Activated T-helper 1 cell treated with anti-CD3 and anti-CD28 coated beads, Interleukin-2, amount 50 U/mL, for 16 hours (primary cell): ENCODE measurements at regions not wholly inside any gene's neighbourhood (a gene's known extent, or its start where the extent isn't known, plus 50 kb on each side); places are given as distances from the start of the nearest gene placed in this dataset.
"Not testable (repeated sequence)": the region's sequence is repeated elsewhere in the genome, so short reads cannot be mapped to it uniquely, and the experiment has no call there.

Source experiments
- DNase-seq, 2 donors: peaks; one replicate each; pipeline ENCODE4 v3.0.0-alpha.2; 2020; ENCODE audit warnings: low read depth in 1 of 2, low spot score in 1 of 2

GRCh38 chr2:195006856-195007255 is 650.2 kb upstream of the SLC39A10 start:
- no peak for DNase-seq

GRCh38 chr2:195003881-195004471 is 653.0 kb upstream of the SLC39A10 start:
- no peak for DNase-seq

- no peak for DNase-seq
Measured at GRCh38 chr2:195001924-195002323, 655.1 kb upstream of the SLC39A10 start.

- no peak for DNase-seq
Measured at GRCh38 chr2:194999771-195000170, 657.3 kb upstream of the SLC39A10 start.

GRCh38 chr2:194992648-194993047 is 664.4 kb upstream of the SLC39A10 start:
- DNase-seq, result no peak

GRCh38 chr2:194985258-194985657 is 671.8 kb upstream of the SLC39A10 start:
- DNase-seq, result no peak

- no peak for DNase-seq
Measured at GRCh38 chr2:194962254-194962653, 694.8 kb upstream of the SLC39A10 start.

GRCh38 chr2:194954218-194954617 is 702.8 kb upstream of the SLC39A10 start:
- DNase-seq, result no peak

GRCh38 chr2:194946826-194947225 is 710.2 kb upstream of the SLC39A10 start:
- DNase-seq, result no peak

GRCh38 chr2:194938066-194938465 is 719.0 kb upstream of the SLC39A10 start:
- DNase-seq, result no peak

- DNase-seq, result no peak
Measured at GRCh38 chr2:194927489-194927888, 729.5 kb upstream of the SLC39A10 start.

GRCh38 chr2:194926873-194927272 is 730.2 kb upstream of the SLC39A10 start:
- no peak for DNase-seq

GRCh38 chr2:194925742-194926141 is 731.3 kb upstream of the SLC39A10 start:
- DNase-seq, result no peak

- no peak for DNase-seq
Measured at GRCh38 chr2:194917519-194917918, 739.5 kb upstream of the SLC39A10 start.

GRCh38 chr2:194915485-194915884 is 741.5 kb upstream of the SLC39A10 start:
- DNase-seq, result no peak

GRCh38 chr2:194907569-194907968 is 749.5 kb upstream of the SLC39A10 start:
- no peak for DNase-seq

- no peak for DNase-seq
Measured at GRCh38 chr2:194896871-194897270, 760.2 kb upstream of the SLC39A10 start.

- DNase-seq, result no peak
Measured at GRCh38 chr2:194883711-194884110, 773.3 kb upstream of the SLC39A10 start.

GRCh38 chr2:194870974-194871535 is 786.0 kb upstream of the SLC39A10 start:
- DNase-seq, result no peak

GRCh38 chr2:194867328-194867727 is 789.7 kb upstream of the SLC39A10 start:
- DNase-seq, result no peak

- DNase-seq, result no peak
Measured at GRCh38 chr2:194854941-194855340, 802.1 kb upstream of the SLC39A10 start.

GRCh38 chr2:194842871-194843270 is 814.2 kb upstream of the SLC39A10 start:
- DNase-seq, result no peak

- not testable (repeated sequence) for DNase-seq
Measured at GRCh38 chr2:194834371-194834770, 822.7 kb upstream of the SLC39A10 start.
